ENCODE measurements at regions not wholly inside any gene's neighbourhood (a gene's known extent, or its start where the extent isn't known, plus 50 kb on each side); places are given as distances from the start of the nearest gene placed in this dataset.

DNA sequence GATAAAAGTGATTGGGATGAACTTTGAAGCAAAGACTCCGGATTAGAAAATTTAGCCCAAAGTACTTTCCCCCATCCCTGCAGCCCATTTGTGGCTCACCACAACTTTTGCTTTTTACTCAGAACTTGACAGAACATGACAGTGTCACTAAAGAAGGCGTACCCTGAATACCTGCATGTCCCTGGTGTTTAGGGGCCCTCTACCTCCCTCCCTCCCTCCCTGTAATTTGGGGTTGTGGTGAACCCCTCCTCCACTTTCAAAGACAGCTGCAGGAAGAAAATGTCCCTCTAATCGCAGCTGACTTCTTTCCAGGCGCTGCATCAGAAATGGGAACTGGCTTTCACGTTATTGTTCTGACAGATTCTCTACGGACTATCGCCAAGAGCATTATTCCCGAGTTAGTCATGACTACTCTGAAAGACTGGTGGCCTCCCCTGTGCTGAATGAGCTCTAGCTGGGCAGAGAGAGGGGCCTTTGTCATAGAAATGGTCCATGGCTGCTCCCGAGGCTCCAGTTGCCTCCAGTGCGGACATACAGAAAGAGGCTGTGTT lies 93.2 kb upstream of the ARHGEF3 start:
- DNase-seq (ENCODE audit: low spot score) = no peak

GRCh38 chr3:56890448-56891091 lies 88.8 kb upstream of the ARHGEF3 start:
- DNase-seq (ENCODE audit: low spot score) = no peak

GRCh38 chr3:56889131-56889530 lies 87.4 kb upstream of the ARHGEF3 start:
- no peak for DNase-seq (ENCODE audit: low spot score)

GRCh38 chr3:56887402-56888025 lies 85.8 kb upstream of the ARHGEF3 start:
- DNase-seq (ENCODE audit: low spot score) = no peak

GRCh38 chr3:56886314-56886713 lies 84.6 kb upstream of the ARHGEF3 start:
- no peak for DNase-seq (ENCODE audit: low spot score)

- no peak for DNase-seq (ENCODE audit: low spot score)
Observed at GRCh38 chr3:56885879-56886278, 84.1 kb upstream of the ARHGEF3 start.

GRCh38 chr3:56885453-56885852 lies 83.7 kb upstream of the ARHGEF3 start:
- DNase-seq (ENCODE audit: low spot score) = no peak

- no peak for DNase-seq (ENCODE audit: low spot score)
Observed at GRCh38 chr3:56884387-56884786, 82.6 kb upstream of the ARHGEF3 start.

- no peak for DNase-seq (ENCODE audit: low spot score)
Observed at GRCh38 chr3:56883828-56884227, 82.1 kb upstream of the ARHGEF3 start.

DNA sequence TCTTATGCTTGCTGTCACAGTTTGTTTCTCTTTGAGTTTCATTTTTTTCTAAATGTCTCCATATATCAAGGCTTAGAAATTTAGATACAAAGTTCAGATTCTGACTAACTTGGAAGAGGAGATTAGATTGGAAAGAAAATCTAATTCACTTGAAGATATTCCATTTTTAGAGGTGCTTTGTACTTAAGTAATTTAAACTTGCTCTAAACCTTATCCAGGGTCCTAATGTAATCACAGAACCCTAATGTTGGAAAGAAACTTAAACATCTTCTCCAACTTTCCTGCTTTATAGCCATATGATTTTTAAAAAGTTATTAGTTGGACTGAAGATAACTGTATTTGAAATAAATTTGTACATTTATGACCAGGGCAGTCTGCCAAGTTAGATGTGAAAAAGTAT lies 81.1 kb upstream of the ARHGEF3 start:
- no peak for DNase-seq (ENCODE audit: low spot score)

GRCh38 chr3:56881841-56882240 lies 80.1 kb upstream of the ARHGEF3 start:
- DNase-seq (ENCODE audit: low spot score) = no peak

- DNase-seq (ENCODE audit: low spot score) = no peak
Observed at GRCh38 chr3:56880720-56881575, 79.2 kb upstream of the ARHGEF3 start.

DNA sequence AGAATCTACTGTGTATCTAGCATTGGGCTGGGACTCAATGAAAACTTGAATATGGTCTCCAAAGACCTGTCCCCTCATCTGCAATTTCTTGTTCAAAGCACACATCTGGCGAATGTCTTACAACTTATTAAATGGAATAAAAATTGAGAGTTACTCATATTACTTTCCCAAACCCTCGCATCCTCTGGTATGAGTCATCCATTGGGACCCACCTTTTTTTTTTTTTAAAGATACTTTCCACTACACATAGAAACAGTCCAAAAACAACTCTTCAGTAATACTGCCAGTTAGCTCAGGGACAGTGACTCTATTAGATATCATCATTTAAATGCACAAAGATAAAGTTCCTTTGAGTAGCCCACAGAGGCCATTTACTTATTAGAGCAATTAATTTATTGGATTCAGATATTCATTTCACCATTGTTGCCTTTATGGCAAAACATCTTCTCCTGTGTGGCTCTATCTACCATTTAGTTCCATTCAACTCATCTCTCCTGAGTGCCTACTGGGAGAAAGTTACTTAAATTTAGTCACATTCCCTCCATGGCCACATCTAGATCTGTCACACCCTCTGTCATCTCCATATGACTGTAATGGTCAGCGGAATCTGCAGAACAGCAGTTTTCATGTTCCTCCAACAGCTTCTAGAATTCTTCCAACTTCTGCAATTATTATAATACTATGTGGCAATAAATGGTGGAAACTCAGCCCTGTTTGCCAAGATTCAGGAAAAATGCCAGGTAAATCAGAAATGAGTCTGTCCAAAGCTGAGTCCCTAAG lies 77.9 kb upstream of the ARHGEF3 start:
- DNase-seq (ENCODE audit: low spot score) = no peak

- DNase-seq (ENCODE audit: low spot score) = no peak
Observed at GRCh38 chr3:56878074-56878473, 76.3 kb upstream of the ARHGEF3 start.

GRCh38 chr3:56876916-56877315 lies 75.2 kb upstream of the ARHGEF3 start:
- no peak for DNase-seq (ENCODE audit: low spot score)

- DNase-seq (ENCODE audit: low spot score) = no peak
Observed at GRCh38 chr3:56874269-56874668, 72.5 kb upstream of the ARHGEF3 start.

- DNase-seq (ENCODE audit: low spot score) = no peak
Observed at GRCh38 chr3:56870436-56870835, 68.7 kb upstream of the ARHGEF3 start.

DNA sequence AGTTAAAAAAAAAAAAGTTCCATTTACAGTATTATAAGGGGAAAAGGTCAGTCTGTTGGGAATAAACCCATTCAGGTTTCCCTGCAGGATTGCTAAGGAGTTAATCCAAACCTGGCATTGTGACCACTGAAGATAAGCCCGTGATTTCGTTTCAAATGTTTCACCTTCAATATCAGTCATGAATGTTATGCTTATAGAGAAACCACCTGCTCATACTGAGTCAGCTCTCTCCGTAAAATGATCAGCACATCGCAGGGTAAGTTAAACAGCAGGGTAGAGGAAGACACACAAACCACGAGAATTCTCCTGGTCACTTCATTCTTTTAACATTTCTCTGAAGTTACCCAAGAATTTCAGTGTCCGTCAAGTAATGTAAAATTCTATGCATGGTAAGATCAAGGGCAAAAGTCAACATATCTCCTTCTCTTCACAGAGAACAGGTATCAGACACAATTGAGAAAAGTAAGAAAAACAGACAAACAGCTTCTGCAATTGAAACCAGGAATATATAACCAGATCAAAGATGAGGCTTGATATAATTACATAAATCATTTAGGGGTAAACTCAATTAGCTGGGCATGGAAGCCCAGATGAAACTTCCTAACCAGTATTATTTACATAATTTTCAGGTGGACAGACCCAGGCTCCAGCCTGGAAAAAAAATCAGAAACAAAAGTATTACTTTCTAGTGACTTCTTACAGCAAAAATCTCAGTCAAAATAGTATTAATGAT lies 67.6 kb upstream of the ARHGEF3 start:
- no peak for DNase-seq (ENCODE audit: low spot score)

DNA sequence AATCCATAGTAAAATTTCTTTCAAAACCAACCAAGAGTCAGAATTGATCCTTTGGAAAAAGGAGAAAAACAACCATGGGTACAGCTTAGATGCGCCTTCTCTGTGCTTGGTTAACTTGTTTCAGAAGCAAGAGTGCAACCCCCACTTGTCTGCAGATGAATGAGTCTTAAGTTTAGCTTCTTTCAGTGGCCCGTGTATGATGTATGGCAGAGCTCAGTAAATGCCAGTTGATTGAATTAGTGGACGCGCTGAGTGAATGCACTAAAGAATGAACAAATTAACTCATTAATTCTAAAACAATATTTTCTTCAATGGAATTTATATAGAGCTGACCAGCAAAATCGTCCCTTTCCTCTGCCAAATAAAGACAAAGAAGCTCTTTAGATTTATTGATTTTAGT lies 67.0 kb upstream of the ARHGEF3 start:
- DNase-seq (ENCODE audit: low spot score) = no peak

GRCh38 chr3:56867671-56868070 lies 65.9 kb upstream of the ARHGEF3 start:
- DNase-seq (ENCODE audit: low spot score) = no peak

- DNase-seq (ENCODE audit: low spot score) = no peak
Observed at GRCh38 chr3:56864918-56865524, 63.3 kb upstream of the ARHGEF3 start.
